Bronchial epithelial cell (primary cell): ENCODE measurements at regions not wholly inside any gene's neighbourhood (a gene's known extent, or its start where the extent isn't known, plus 50 kb on each side); places are given as distances from the start of the nearest gene placed in this dataset.

Experiments
- DNase-seq: peaks from one replicate; pipeline ENCODE4 v3.0.0-alpha.2; 2010; ENCODE audit warnings: low read depth
- FAIRE-seq: peaks from 2 replicates; lab custom pipeline; 2011; peaks lifted over from hg19 to GRCh38; lab: Jason Lieb, UNC
- H3K27me3 ChIP-seq: 2 replicates; pipeline ENCODE4 v1.5.1; 2011; ENCODE audit warnings: low read length; ENCODE audit not compliant: control insufficient read depth, insufficient read depth
- H3K36me3 ChIP-seq: 2 replicates; pipeline ENCODE4 v1.5.1; 2011; ENCODE audit warnings: low read length; ENCODE audit not compliant: control insufficient read depth, insufficient read depth
- H3K4me3 ChIP-seq: 2 replicates; pipeline ENCODE4 v1.5.1; 2011; ENCODE audit warnings: mild to moderate bottlenecking, low read depth, low read length, control low read depth
- TF ChIP-seq, protein P1 (sequence below): IDR thresholded peaks from 2 replicates; pipeline ENCODE4 v1.5.1; 2011; ENCODE audit warnings: mild to moderate bottlenecking, moderate library complexity, low read length, control low read depth, inconsistent platforms; ENCODE audit not compliant: insufficient read depth, severe bottlenecking

DNA sequence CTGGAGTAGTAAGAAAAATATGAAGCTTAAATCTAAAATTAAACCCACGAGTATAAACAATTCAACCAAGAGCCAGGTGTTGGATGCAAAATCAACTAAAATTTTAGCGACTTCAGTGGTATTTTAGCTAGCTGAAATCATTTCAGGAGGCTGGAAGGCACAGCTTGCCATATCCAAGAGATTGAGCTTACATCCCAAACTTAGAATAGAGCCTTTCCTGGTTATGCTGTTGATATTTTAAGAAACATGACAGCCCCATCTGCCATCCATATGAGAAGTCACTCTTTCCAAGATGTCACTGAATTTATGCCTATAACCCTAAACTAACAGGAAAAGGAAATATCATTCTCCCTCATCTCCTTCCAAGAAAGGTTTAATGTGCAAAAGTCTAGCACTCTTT is 334.0 kb downstream of the KCNA4 start:
- Histone ChIP-seq H3K36me3 (no peaks in the 10 kb centered on the region), H3K4me3 (no peak overlapping the region), H3K27me3 (no peaks in the 10 kb centered on the region)
- TF ChIP-seq, protein P1, sequence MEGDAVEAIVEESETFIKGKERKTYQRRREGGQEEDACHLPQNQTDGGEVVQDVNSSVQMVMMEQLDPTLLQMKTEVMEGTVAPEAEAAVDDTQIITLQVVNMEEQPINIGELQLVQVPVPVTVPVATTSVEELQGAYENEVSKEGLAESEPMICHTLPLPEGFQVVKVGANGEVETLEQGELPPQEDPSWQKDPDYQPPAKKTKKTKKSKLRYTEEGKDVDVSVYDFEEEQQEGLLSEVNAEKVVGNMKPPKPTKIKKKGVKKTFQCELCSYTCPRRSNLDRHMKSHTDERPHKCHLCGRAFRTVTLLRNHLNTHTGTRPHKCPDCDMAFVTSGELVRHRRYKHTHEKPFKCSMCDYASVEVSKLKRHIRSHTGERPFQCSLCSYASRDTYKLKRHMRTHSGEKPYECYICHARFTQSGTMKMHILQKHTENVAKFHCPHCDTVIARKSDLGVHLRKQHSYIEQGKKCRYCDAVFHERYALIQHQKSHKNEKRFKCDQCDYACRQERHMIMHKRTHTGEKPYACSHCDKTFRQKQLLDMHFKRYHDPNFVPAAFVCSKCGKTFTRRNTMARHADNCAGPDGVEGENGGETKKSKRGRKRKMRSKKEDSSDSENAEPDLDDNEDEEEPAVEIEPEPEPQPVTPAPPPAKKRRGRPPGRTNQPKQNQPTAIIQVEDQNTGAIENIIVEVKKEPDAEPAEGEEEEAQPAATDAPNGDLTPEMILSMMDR, result no peak
- DNase-seq (no peak), FAIRE-seq (no peak)

DNA sequence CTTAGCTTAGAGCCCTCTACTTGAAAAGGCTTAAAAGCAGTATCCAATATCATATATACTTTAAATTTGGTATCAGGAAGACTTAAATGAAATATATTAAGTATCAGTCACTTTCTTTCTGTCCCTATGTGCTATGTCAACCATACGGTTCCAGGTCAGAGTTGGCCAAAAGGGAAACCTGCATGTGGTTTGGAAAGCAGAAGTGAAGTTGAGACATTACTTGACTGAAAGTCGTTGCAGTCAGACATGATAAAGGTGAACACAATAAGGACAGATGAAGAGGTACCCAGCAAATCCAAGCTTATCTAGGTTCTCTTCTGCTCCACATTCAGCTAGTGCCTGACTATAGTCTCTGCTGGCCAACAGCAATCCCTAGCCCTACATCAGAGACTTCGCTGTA is 336.8 kb downstream of the KCNA4 start:
- no peak for DNase-seq
- no peak for FAIRE-seq
- H3K4me3 ChIP-seq, result no peak overlapping the region
- H3K27me3 ChIP-seq, result no peaks in the 10 kb centered on the region
- H3K36me3 ChIP-seq, result no peaks in the 10 kb centered on the region
- TF ChIP-seq, protein P1, result no peak

DNA sequence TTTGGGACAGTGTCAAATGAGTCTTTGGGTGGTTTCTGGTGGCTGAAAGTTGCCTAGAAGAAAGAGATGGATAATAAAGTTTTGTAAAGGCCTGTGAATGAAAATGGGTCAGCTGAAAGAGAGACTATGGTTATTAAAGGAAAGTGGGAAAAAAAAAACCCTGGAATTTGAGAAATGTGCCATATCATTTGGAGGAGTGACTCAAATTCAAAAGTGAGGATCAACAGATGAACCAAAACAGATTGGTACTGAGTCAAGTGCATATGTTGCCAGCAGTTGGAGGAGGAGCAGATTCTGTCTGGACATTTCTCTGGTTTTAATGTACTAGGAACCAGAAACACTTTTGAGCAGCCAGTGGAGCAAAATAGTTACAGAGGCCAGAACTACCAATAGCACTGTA is 339.8 kb downstream of the KCNA4 start:
- no peak for FAIRE-seq
- no peaks in the 10 kb centered on the region for H3K27me3 ChIP-seq

DNA sequence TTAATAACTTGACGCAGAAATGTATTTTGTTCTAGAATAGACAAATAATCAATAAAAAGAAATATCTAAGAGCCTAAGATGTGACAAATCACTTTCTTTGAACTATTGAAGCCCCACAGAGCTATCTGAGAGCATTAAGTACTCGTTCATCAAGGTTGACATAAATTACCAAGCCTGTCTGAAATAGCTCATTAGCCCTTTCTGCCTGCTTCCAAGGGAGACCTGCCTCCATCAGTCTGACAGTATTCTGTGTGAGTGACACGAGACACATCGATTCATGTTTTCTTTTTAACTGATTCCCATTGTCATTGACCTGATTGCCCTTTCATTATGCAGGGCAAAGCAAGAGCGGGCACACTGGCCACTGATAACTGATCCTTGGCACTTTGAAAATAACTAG is 347.5 kb downstream of the KCNA4 start:
- FAIRE-seq (no peak), DNase-seq (no peak)
- no peaks in the 10 kb centered on the region for H3K36me3 ChIP-seq
- no peaks in the 10 kb centered on the region for H3K27me3 ChIP-seq
- no peak overlapping the region for H3K4me3 ChIP-seq
- TF ChIP-seq, protein P1, result no peak

More for the DNA sequence above, 339.8 kb downstream of the KCNA4 start:
- Histone ChIP-seq H3K36me3 (no peaks in the 10 kb centered on the region), H3K4me3 (no peak overlapping the region)
- DNase-seq, result no peak
- TF ChIP-seq, protein P1, result no peak

DNA sequence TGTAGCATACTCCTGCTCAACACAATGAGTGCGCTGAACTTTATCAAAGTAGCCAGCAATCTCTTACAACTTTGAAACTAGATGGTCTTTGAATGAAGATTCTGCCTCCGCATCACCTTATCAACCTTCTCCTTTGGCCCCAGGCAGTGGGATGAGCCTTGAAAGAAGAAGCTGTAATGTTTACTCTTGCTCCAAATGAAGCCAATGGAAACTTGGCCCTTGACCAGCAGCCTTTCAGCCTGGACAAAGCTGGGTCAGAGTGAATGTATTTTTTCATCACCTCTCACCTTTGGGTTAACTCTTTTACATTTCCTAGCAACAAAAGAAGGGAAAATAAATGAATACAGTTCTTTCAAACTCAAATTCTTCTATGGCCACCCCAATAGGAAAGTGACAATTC is 359.1 kb downstream of the KCNA4 start:
- DNase-seq, result no peak
- H3K4me3 ChIP-seq, result no peak overlapping the region
- H3K27me3 ChIP-seq, result no peaks in the 10 kb centered on the region
- FAIRE-seq, result no peak
- no peaks in the 10 kb centered on the region for H3K36me3 ChIP-seq
- TF ChIP-seq, protein P1, result no peak

DNA sequence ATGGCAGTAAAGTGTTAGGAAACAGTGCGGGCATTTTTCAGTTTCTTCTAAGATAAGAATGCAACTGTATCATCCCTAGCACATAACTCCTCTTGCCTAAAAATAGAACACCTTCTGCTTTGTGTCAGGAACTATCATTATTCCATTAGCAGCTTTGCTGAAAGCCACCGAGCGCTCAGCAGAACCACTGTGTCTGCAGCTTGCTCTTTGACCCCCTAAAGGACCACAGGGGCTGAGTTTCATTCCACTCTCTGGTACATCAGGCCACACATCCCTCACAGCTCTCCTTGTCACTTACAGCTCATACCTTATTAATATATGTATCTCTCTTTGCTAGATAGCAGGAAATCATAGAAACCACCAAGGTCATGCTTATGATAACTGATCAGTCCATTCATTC is 360.2 kb downstream of the KCNA4 start:
- H3K27me3 ChIP-seq, result no peaks in the 10 kb centered on the region

More for the DNA sequence above, 360.2 kb downstream of the KCNA4 start:
- Histone ChIP-seq H3K36me3 (no peaks in the 10 kb centered on the region), H3K4me3 (no peak overlapping the region)
- TF ChIP-seq, protein P1, result no peak
- no peak for FAIRE-seq
- DNase-seq, result no peak
